ENCODE measurements at regions not wholly inside any gene's neighbourhood (a gene's known extent, or its start where the extent isn't known, plus 50 kb on each side); places are given as distances from the start of the nearest gene placed in this dataset.

- intact Hi-C loops (cut with micrococcal nuclease) = no loop called here
- POLR2A ChIA-PET = no interaction called here
Observed at GRCh38 chrX:124665621-124666400, 319.4 kb downstream of the SH2D1A start.

More at GRCh38 chrX:124665621-124666400, 319.4 kb downstream of the SH2D1A start:
- no TSS peak for BruUV-seq (replicated peaks)
- H3K9me3 ChIP-seq (replicated peaks; ENCODE audit: control insufficient read depth, insufficient read depth, low read depth, low read length) = no peaks in the 10 kb centered on the region
- H3K4me2 ChIP-seq (ENCODE audit: insufficient read depth, low read length) = no peak overlapping the region
- CTCF ChIA-PET (ENCODE audit: low intra/inter-chr PET ratio) = no interaction called here
- TF ChIP-seq ZFP36 (IDR thresholded peaks at IDR 0.05; ENCODE audit: low read depth, low read length, partially characterized antibody) = no peak
- no peak for TF ChIP-seq NR2C2 (CRISPR knock-in tag; IDR thresholded peaks at IDR 0.05)
- TF ChIP-seq NR2C2 (tag; IDR thresholded peaks at IDR 0.05) = no peak
- peak; percentile 73 for TF ChIP-seq MEIS2 (IDR thresholded peaks at IDR 0.05; ENCODE audit: partially characterized antibody)
- no peak for TF ChIP-seq PBX2 (CRISPR knock-in tag; IDR thresholded peaks at IDR 0.05; ENCODE audit: low read depth)
- TF ChIP-seq PBX2 (tag; conservative IDR thresholded peaks at IDR 0.05; ENCODE audit: low read depth) = peak; percentile 67
- H4K20me1 ChIP-seq (replicated peaks; ENCODE audit: control insufficient read depth, insufficient read depth, low read length) = no peaks in the 10 kb centered on the region
- H3K9me1 ChIP-seq (ENCODE audit: control insufficient read depth, insufficient read depth, low read length) = no peaks in the 10 kb centered on the region
- H3K36me3 ChIP-seq (ENCODE audit: control insufficient read depth, insufficient read depth, low read length) = no peaks in the 10 kb centered on the region
- WGBS (ENCODE audit: insufficient coverage, low coverage, missing lambda C conversion rate) = 16% methylated on average over 6 of the region's 7 CpGs
- no peak for DNase-seq (ENCODE audit: extremely low read depth in 1 of 4, low spot score in 3 of 4)
- FAIRE-seq = no peak
- no peak overlapping the region for H3K27ac ChIP-seq (ENCODE audit: extremely low read depth, low read depth, low read length)
- no peak for ATAC-seq
- H3K79me2 ChIP-seq (ENCODE audit: control insufficient read depth, insufficient read depth, low read length) = no peaks in the 10 kb centered on the region
- in situ Hi-C loops (cut with MboI) = no loop called here
- H3K4me1 ChIP-seq (replicated peaks in 1 of 2; ENCODE audit: control insufficient read depth in 2 of 2, insufficient read depth in 2 of 2, low read length in 2 of 2) = no peaks in the 10 kb centered on the region
- H3K9ac ChIP-seq (ENCODE audit: insufficient read depth in 1 of 2, low read depth in 2 of 2, low read length in 2 of 2) = no peak overlapping the region
- H2AFZ ChIP-seq (ENCODE audit: low read depth, low read length) = no peak overlapping the region
- no peak overlapping the region for H3K4me3 ChIP-seq
- no peaks in the 10 kb centered on the region for H3K27me3 ChIP-seq (ENCODE audit: control insufficient read depth in 2 of 2, insufficient read depth in 2 of 2, low read length in 2 of 2)

All from K562 (cell line).